ENCODE measurements at regions not wholly inside any gene's neighbourhood (a gene's known extent, or its start where the extent isn't known, plus 50 kb on each side); places are given as distances from the start of the nearest gene placed in this dataset.

DNA sequence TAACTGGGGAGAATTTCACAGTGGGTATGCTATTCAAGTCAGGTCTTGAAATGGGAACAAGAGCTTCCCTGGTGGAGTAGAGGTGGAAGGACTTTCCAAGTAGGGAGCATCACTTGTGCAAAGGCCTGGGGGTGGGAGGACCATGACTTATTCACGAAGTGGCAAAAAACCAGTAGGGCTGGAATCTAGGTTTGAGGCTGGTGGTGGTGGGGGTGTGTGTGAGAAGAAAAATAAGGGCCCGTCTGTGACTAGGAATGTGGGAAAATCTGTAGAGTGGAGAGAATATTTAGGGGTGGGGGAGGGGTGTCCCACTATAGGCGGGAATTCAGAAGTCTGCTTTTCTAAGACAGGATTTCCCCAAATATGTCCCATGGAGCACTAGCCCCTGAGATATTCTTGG lies 271.9 kb upstream of the TBL1XR1 start:
- H3K9me3 ChIP-seq (ENCODE audit: low read depth, low read length): no peaks in the 10 kb centered on the region; the same call in 1 of the 2 replicates

DNA sequence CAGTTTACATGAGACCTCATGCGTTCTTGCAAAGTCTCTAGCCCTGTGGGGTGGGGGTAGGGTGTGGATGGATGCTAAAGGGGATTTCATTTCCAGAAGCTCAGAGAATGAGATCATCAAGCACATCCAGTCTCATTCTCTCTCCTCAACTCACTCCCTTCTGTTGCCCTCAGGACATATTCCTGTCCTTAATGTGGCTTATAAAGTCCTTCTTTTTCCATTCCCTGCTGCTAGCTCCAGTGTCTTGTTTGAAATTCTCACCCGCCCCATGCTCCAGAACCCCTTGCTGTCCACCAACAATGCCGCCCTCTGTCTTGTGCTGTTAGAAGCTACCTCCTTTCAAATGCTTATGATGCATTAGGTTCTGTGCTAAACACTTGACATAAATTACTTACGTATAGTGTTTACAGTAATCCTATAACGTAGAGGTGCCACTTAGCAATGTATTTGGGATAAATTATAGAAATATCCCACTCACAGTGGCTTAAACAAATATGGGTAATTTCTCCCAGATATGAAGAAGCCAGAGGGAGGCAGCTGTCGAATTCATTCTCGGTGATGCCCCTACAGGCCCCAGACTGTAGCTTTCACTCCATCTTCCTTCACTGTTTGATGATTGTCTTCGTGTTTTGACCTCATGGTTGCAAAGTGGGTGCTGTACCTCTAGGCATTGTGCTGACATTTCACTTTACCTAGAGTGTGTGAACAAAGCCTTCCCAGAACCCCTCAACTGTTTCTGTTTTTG lies 273.1 kb upstream of the TBL1XR1 start:
- H3K27ac ChIP-seq: no peak overlapping the region

More for the DNA sequence above, 271.9 kb upstream of the TBL1XR1 start:
- no peak overlapping the region for H3K27ac ChIP-seq
- no peak for DNase-seq (ENCODE audit: low read depth, low spot score)
- no peaks in the 10 kb centered on the region for H3K36me3 ChIP-seq (ENCODE audit: insufficient read depth, low read length)
- no peak for TF ChIP-seq POLR2AphosphoS5 (IDR thresholded peaks at IDR 0.05; ENCODE audit: borderline replicate concordance, low read depth, low read length)
- no peak for TF ChIP-seq FOXP2 (optimal IDR thresholded peaks at IDR 0.05; ENCODE audit: control extremely low read depth, extremely low read length, insufficient read depth)
- no peak for TF ChIP-seq EZH2 (IDR thresholded peaks at IDR 0.05)
- no peak overlapping the region for H3K9ac ChIP-seq (ENCODE audit: insufficient read length)
- H3K4me3 ChIP-seq: no peak overlapping the region

DNA sequence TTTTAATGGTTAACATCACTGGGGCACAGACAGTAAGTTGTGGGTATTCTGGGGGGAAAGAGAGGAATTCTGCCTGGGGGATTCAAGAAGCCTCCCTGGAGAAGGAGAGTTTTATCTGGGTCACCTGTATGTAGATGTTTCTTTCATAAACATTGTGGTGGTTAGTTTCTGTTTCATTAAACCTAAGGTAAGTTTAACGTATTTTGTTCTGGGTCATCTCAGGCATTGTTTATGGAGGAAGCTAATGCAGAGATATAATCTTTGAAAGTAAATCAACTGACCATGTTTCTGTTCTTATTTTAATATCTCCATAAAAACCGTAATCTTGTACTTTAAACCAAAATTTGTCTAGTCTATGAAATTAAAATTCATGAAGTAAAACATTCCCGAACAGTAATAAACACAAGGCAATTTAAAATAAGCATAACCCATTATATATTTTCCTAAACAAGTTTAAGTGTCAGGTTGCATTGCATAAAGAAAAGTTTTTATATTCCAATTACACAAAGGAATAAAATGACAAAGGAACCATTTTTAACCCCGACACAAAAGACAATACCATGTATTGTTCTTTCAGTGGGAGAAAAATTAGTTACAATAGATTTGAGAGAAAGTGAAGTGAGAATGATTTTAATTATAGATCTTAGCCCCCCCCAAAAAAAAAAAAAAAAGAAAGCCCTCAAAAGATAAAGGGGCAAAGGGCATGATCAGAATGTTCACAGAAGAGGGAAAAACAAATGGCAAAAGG lies 274.6 kb upstream of the TBL1XR1 start:
- no peak overlapping the region for H3K9ac ChIP-seq (ENCODE audit: insufficient read length)
- TF ChIP-seq POLR2AphosphoS5 (IDR thresholded peaks at IDR 0.05; ENCODE audit: borderline replicate concordance, low read depth, low read length): no peak
- TF ChIP-seq EZH2 (IDR thresholded peaks at IDR 0.05): no peak
- DNase-seq (ENCODE audit: low read depth, low spot score): no peak
- H3K36me3 ChIP-seq (ENCODE audit: insufficient read depth, low read length): no peaks in the 10 kb centered on the region
- no peaks in the 10 kb centered on the region for H3K9me3 ChIP-seq (ENCODE audit: low read depth, low read length)
- H3K4me3 ChIP-seq: no peak overlapping the region
- H3K27ac ChIP-seq: no peak overlapping the region

More for the DNA sequence above, 273.1 kb upstream of the TBL1XR1 start:
- H3K9ac ChIP-seq (ENCODE audit: insufficient read length): no peak overlapping the region
- no peak for TF ChIP-seq POLR2AphosphoS5 (IDR thresholded peaks at IDR 0.05; ENCODE audit: borderline replicate concordance, low read depth, low read length)
- TF ChIP-seq EZH2 (IDR thresholded peaks at IDR 0.05): no peak
- no peak for TF ChIP-seq FOXP2 (optimal IDR thresholded peaks at IDR 0.05; ENCODE audit: control extremely low read depth, extremely low read length, insufficient read depth)
- no peaks in the 10 kb centered on the region for H3K36me3 ChIP-seq (ENCODE audit: insufficient read depth, low read length)
- no peak overlapping the region for H3K4me3 ChIP-seq
- DNase-seq (ENCODE audit: low read depth, low spot score): peak; percentile 66
- no peaks in the 10 kb centered on the region; the same call in 1 of the 2 replicates for H3K9me3 ChIP-seq (ENCODE audit: low read depth, low read length)

DNA sequence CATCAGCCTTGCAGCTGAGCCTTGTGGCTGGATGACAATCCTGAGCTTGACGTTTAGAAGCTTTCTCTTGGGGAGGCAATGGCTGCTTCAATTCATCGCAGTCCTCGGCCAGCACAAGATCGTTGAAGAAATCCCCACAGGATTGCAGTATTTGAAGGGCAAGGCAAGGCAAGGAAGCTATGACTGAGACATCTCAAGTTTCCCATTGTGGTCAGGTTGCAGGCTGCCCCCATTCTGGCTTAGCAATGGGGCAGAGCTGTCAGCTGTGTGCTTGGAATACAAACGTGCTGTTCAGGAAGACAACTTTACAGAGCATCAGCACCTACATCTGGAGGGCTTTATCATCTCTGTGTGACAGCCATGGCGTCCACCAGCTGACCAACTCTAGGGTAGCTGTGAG lies 275.9 kb upstream of the TBL1XR1 start:
- Histone ChIP-seq H3K9ac (ENCODE audit: insufficient read length) (no peak overlapping the region), H3K27ac (no peak overlapping the region), H3K4me3 (no peak overlapping the region), H3K9me3 (ENCODE audit: low read depth, low read length) (no peaks in the 10 kb centered on the region), H3K36me3 (ENCODE audit: insufficient read depth, low read length) (no peaks in the 10 kb centered on the region)
- TF ChIP-seq FOXP2 (optimal IDR thresholded peaks at IDR 0.05; ENCODE audit: control extremely low read depth, extremely low read length, insufficient read depth): no peak
- no peak for TF ChIP-seq EZH2 (IDR thresholded peaks at IDR 0.05)
- no peak for TF ChIP-seq POLR2AphosphoS5 (IDR thresholded peaks at IDR 0.05; ENCODE audit: borderline replicate concordance, low read depth, low read length)
- DNase-seq (ENCODE audit: low read depth, low spot score): no peak

DNA sequence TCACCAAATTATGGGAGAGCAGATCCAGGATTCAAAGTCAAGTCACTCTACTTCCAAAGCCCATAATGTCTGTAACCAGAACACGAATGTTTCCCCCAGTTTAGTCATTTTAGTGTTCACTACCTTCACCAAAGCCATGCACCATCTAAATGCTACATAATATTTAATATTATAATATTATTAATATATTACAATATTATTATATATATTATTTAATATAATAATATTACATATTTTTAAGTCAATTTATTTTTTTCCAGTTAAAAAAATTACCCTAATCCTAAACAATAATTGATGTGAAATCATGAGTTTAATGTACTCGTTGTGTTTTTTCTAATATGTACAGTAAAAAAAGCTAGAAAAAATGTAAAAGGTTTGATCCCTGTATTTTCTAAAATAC lies 276.6 kb upstream of the TBL1XR1 start:
- no peaks in the 10 kb centered on the region for H3K36me3 ChIP-seq (ENCODE audit: insufficient read depth, low read length)
- no peak overlapping the region for H3K4me3 ChIP-seq
- DNase-seq (ENCODE audit: low read depth, low spot score): no peak
- TF ChIP-seq EZH2 (IDR thresholded peaks at IDR 0.05) (no peak), POLR2AphosphoS5 (IDR thresholded peaks at IDR 0.05; ENCODE audit: borderline replicate concordance, low read depth, low read length) (no peak), FOXP2 (optimal IDR thresholded peaks at IDR 0.05; ENCODE audit: control extremely low read depth, extremely low read length, insufficient read depth) (no peak)
- no peak overlapping the region for H3K27ac ChIP-seq
- H3K9me3 ChIP-seq (ENCODE audit: low read depth, low read length): no peaks in the 10 kb centered on the region
- H3K9ac ChIP-seq (ENCODE audit: insufficient read length): no peak overlapping the region

DNA sequence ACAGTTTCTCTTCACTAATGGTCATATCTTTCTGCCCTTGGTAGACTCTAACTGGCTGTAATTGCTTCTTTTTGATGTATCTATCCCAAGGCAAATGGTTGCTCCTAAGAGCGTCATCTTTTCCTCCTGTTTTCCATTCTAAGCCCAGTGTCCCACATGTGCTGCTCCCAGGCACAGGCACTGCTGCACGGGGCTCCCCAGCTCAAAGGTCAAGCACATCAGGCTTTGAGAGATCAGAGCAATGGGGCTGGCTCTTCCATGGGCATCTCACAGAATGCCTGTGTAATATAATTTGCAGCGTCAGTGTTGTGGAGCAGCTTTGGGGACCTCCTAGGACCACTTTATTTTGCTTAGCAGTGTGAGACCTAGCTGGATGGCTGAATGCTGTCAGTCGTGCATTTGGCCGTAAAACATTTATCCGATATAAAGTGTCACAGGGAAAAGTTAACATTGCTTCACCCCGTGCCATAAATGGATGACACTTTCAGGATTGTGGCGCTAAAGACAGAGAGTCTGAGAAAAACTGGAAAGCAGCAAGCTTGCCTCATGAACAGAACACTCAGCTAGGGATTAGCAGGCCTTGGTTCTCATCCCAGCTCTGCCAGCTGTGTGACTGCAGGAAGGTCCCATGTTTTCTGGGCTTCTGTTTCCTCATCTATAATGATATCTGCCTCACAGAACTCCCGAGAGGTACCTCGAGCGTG lies 277.5 kb upstream of the TBL1XR1 start:
- peak overlapping the region; percentile 29; the same call in 1 of the 2 replicates for H3K27ac ChIP-seq
- no peaks in the 10 kb centered on the region for H3K9me3 ChIP-seq (ENCODE audit: low read depth, low read length)
- no peaks in the 10 kb centered on the region for H3K36me3 ChIP-seq (ENCODE audit: insufficient read depth, low read length)
- H3K9ac ChIP-seq (ENCODE audit: insufficient read length): no peak overlapping the region
- TF ChIP-seq EZH2 (IDR thresholded peaks at IDR 0.05): no peak
- no peak for TF ChIP-seq POLR2AphosphoS5 (IDR thresholded peaks at IDR 0.05; ENCODE audit: borderline replicate concordance, low read depth, low read length)
- peak overlapping the region; percentile 31 for H3K4me3 ChIP-seq
- no peak for DNase-seq (ENCODE audit: low read depth, low spot score)

DNA sequence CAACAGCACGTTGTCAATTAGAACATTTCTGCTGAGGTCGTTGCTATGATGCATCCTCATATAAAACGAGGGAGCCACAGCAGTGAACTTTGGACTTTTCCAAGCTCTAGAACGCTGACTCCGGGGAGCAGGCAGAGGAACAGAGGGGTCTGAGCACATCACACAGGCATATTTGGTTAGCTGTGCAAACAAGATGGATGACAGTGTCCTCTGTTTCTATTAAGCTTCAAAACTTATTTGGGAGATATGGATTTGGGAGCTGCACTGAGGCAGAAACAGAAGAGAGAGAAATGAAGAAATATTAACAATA lies 278.0 kb upstream of the TBL1XR1 start:
- H3K9me3 ChIP-seq (ENCODE audit: low read depth, low read length): no peaks in the 10 kb centered on the region
- H3K27ac ChIP-seq: peak overlapping the region; percentile 29; the same call in 1 of the 2 replicates
- DNase-seq (ENCODE audit: low read depth, low spot score): peak; percentile 50
- TF ChIP-seq EZH2 (IDR thresholded peaks at IDR 0.05) (no peak), POLR2AphosphoS5 (IDR thresholded peaks at IDR 0.05; ENCODE audit: borderline replicate concordance, low read depth, low read length) (no peak), FOXP2 (optimal IDR thresholded peaks at IDR 0.05; ENCODE audit: control extremely low read depth, extremely low read length, insufficient read depth) (no peak)
- H3K9ac ChIP-seq (ENCODE audit: insufficient read length): no peak overlapping the region
- H3K4me3 ChIP-seq: peak overlapping the region; percentile 31
- H3K36me3 ChIP-seq (ENCODE audit: insufficient read depth, low read length): no peaks in the 10 kb centered on the region

DNA sequence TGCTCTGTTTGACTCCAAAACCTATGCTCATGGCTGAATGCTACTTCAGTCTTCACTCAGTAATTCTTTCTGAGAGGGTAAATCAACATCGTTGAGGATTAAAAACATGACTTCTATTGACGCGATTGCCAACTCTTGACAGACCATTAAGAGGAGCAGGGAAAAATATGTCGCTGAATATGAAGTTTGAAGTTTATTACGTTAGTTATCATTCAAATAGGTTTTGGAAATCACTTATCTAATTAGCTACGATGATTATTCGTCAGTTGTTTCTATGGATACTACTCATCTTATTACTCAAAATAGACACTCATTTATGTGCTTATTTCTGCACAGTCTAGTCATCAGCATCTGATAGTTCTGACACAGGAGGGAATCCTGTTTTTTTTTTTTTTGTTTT lies 279.2 kb upstream of the TBL1XR1 start:
- Histone ChIP-seq H3K36me3 (ENCODE audit: insufficient read depth, low read length) (no peaks in the 10 kb centered on the region), H3K9ac (ENCODE audit: insufficient read length) (no peak overlapping the region), H3K27ac (no peak overlapping the region), H3K9me3 (ENCODE audit: low read depth, low read length) (no peaks in the 10 kb centered on the region), H3K4me3 (no peak overlapping the region)
- DNase-seq (ENCODE audit: low read depth, low spot score): no peak
- TF ChIP-seq POLR2AphosphoS5 (IDR thresholded peaks at IDR 0.05; ENCODE audit: borderline replicate concordance, low read depth, low read length) (no peak), EZH2 (IDR thresholded peaks at IDR 0.05) (no peak), FOXP2 (optimal IDR thresholded peaks at IDR 0.05; ENCODE audit: control extremely low read depth, extremely low read length, insufficient read depth) (no peak)

All from SK-N-MC (cell line).